ENCODE measurements at regions not wholly inside any gene's neighbourhood (a gene's known extent, or its start where the extent isn't known, plus 50 kb on each side); places are given as distances from the start of the nearest gene placed in this dataset.

GRCh38 chr3:176941689-176942088 is 255.6 kb downstream of the TBL1XR1 start:
- FAIRE-seq (no peak), DNase-seq (ENCODE audit: low read depth) (peak; percentile 32)
- TF ChIP-seq CTCF (IDR thresholded peaks at IDR 0.05; ENCODE audit: insufficient read depth, low read depth, low read length) (no peak), EZH2 (IDR thresholded peaks at IDR 0.05; ENCODE audit: insufficient read depth, low read length) (no peak)
- Mint-ChIP-seq H3K27me3 (ENCODE audit: low read depth, unreplicated experiment) (no peaks in the 10 kb centered on the region), H3K9me3 (ENCODE audit: unreplicated experiment) (no peaks in the 10 kb centered on the region), H3K36me3 (ENCODE audit: low read depth, unreplicated experiment) (peaks cover 3% of the 10 kb centered on the region), H3K4me1 (ENCODE audit: low read depth, unreplicated experiment) (peaks cover 3% of the 10 kb centered on the region), H3K27ac (ENCODE audit: unreplicated experiment) (no peak overlapping the region), H3K4me3 (ENCODE audit: unreplicated experiment) (no peak overlapping the region)
- no peaks in the 10 kb centered on the region for H3K9me3 ChIP-seq (ENCODE audit: insufficient read depth, low read depth, low read length)
- no peaks in the 10 kb centered on the region for H3K79me2 ChIP-seq (ENCODE audit: insufficient read depth, low read length)
- H3K4me1 ChIP-seq (ENCODE audit: insufficient read depth, low read length) = no peaks in the 10 kb centered on the region
- no peak overlapping the region for H3K4me3 ChIP-seq (ENCODE audit: insufficient read depth, low read depth, low read length)
- H3K27ac ChIP-seq (ENCODE audit: low read depth, low read length) = no peak overlapping the region
- no peak overlapping the region for H3K4me2 ChIP-seq (ENCODE audit: low read length)
- no peak overlapping the region for H2AFZ ChIP-seq (ENCODE audit: low read depth, low read length)
- H4K20me1 ChIP-seq (ENCODE audit: insufficient read depth, low read length) = no peaks in the 10 kb centered on the region
- no peaks in the 10 kb centered on the region for H3K36me3 ChIP-seq (ENCODE audit: insufficient read depth, low read length)
- H3K9ac ChIP-seq (ENCODE audit: low read length) = no peak overlapping the region
- H3K27me3 ChIP-seq (ENCODE audit: insufficient read depth, low read length) = no peaks in the 10 kb centered on the region

GRCh38 chr3:176939022-176939817 is 258.1 kb downstream of the TBL1XR1 start:
- H2AFZ ChIP-seq (ENCODE audit: low read depth, low read length) = no peak overlapping the region
- DNase-seq (ENCODE audit: low read depth) = peak; percentile 73
- H3K36me3 Mint-ChIP-seq (ENCODE audit: low read depth, unreplicated experiment) = no peaks in the 10 kb centered on the region

More at GRCh38 chr3:176939022-176939817, 258.1 kb downstream of the TBL1XR1 start:
- H3K27me3 ChIP-seq (ENCODE audit: insufficient read depth, low read length) = no peaks in the 10 kb centered on the region
- TF ChIP-seq CTCF (IDR thresholded peaks at IDR 0.05; ENCODE audit: insufficient read depth, low read depth, low read length) (peak; percentile 84), EZH2 (IDR thresholded peaks at IDR 0.05; ENCODE audit: insufficient read depth, low read length) (no peak)
- FAIRE-seq = peak; percentile 79
- H3K4me2 ChIP-seq (ENCODE audit: low read length) = no peak overlapping the region
- H3K27ac ChIP-seq (ENCODE audit: low read depth, low read length) = no peak overlapping the region
- Mint-ChIP-seq H3K27ac (ENCODE audit: unreplicated experiment) (no peak overlapping the region), H3K4me3 (ENCODE audit: unreplicated experiment) (no peak overlapping the region), H3K4me1 (ENCODE audit: low read depth, unreplicated experiment) (peaks cover 3% of the 10 kb centered on the region), H3K9me3 (ENCODE audit: unreplicated experiment) (no peaks in the 10 kb centered on the region), H3K27me3 (ENCODE audit: low read depth, unreplicated experiment) (no peaks in the 10 kb centered on the region)
- H3K36me3 ChIP-seq (ENCODE audit: insufficient read depth, low read length) = no peaks in the 10 kb centered on the region
- no peaks in the 10 kb centered on the region for H3K79me2 ChIP-seq (ENCODE audit: insufficient read depth, low read length)
- H3K9ac ChIP-seq (ENCODE audit: low read length) = no peak overlapping the region
- no peaks in the 10 kb centered on the region for H4K20me1 ChIP-seq (ENCODE audit: insufficient read depth, low read length)
- H3K4me3 ChIP-seq (ENCODE audit: insufficient read depth, low read depth, low read length) = no peak overlapping the region
- no peaks in the 10 kb centered on the region for H3K9me3 ChIP-seq (ENCODE audit: insufficient read depth, low read depth, low read length)
- no peaks in the 10 kb centered on the region for H3K4me1 ChIP-seq (ENCODE audit: insufficient read depth, low read length)

Data from astrocyte (in vitro differentiated cells and primary cell).